ENCODE measurements at regions not wholly inside any gene's neighbourhood (a gene's known extent, or its start where the extent isn't known, plus 50 kb on each side); places are given as distances from the start of the nearest gene placed in this dataset.

GRCh38 chr6:113528111-113528510, 329.0 kb upstream of the MARCKS start:
- no peaks in the 10 kb centered on the region for H3K27me3 ChIP-seq (ENCODE audit: control insufficient read depth, insufficient read depth, low read length)
- H3K4me3 ChIP-seq (ENCODE audit: low read depth in 2 of 2, low read length in 2 of 2), result no peak overlapping the region
- intact Hi-C loops (cut with micrococcal nuclease; ENCODE audit: unreplicated experiment) (no loop called here), in situ Hi-C loops (cut with HindIII; ENCODE audit: low pct_unique_long_range_greater_than_20kb, low sequenced_read_pairs) (no loop called here)
- ATAC-seq (no peak), DNase-seq (ENCODE audit: low read depth, low spot score) (no peak)
- no peaks in the 10 kb centered on the region for H3K4me1 ChIP-seq (ENCODE audit: control insufficient read depth, insufficient read depth, low read length)
- H3K27ac ChIP-seq (ENCODE audit: low read length), result no peak overlapping the region
- BruUV-seq (replicated peaks), result no TSS peak
- no peaks in the 10 kb centered on the region for H3K9me3 ChIP-seq (ENCODE audit: control insufficient read depth, insufficient read depth, low read depth, low read length)
- TF ChIP-seq, protein P1, sequence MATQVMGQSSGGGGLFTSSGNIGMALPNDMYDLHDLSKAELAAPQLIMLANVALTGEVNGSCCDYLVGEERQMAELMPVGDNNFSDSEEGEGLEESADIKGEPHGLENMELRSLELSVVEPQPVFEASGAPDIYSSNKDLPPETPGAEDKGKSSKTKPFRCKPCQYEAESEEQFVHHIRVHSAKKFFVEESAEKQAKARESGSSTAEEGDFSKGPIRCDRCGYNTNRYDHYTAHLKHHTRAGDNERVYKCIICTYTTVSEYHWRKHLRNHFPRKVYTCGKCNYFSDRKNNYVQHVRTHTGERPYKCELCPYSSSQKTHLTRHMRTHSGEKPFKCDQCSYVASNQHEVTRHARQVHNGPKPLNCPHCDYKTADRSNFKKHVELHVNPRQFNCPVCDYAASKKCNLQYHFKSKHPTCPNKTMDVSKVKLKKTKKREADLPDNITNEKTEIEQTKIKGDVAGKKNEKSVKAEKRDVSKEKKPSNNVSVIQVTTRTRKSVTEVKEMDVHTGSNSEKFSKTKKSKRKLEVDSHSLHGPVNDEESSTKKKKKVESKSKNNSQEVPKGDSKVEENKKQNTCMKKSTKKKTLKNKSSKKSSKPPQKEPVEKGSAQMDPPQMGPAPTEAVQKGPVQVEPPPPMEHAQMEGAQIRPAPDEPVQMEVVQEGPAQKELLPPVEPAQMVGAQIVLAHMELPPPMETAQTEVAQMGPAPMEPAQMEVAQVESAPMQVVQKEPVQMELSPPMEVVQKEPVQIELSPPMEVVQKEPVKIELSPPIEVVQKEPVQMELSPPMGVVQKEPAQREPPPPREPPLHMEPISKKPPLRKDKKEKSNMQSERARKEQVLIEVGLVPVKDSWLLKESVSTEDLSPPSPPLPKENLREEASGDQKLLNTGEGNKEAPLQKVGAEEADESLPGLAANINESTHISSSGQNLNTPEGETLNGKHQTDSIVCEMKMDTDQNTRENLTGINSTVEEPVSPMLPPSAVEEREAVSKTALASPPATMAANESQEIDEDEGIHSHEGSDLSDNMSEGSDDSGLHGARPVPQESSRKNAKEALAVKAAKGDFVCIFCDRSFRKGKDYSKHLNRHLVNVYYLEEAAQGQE (IDR thresholded peaks at IDR 0.05; ENCODE audit: insufficient read depth in 1 of 2, low read depth in 2 of 2, low read length in 1 of 2), result no peak
- TF ChIP-seq CTCF (IDR thresholded peaks at IDR 0.05) (no peak), TCF7L2 (IDR thresholded peaks at IDR 0.05; ENCODE audit: low read depth, low read length) (no peak), SIN3A (IDR thresholded peaks at IDR 0.05; ENCODE audit: borderline replicate concordance, insufficient read depth, low read depth, low read length) (no peak), POLR2AphosphoS5 (IDR thresholded peaks at IDR 0.05; ENCODE audit: low read depth, low read length) (no peak)
- ChIA-PET CTCF (no interaction called here), POLR2A (no interaction called here)
- H3K36me3 ChIP-seq (ENCODE audit: control insufficient read depth, insufficient read depth, low read length), result no peaks in the 10 kb centered on the region

- ChIA-PET POLR2A (no interaction called here), CTCF (no interaction called here)
- ATAC-seq (no peak), DNase-seq (ENCODE audit: low read depth, low spot score) (no peak)
- no TSS peak for BruUV-seq (replicated peaks)
- no peaks in the 10 kb centered on the region for H3K9me3 ChIP-seq (ENCODE audit: control insufficient read depth, insufficient read depth, low read depth, low read length)
- H3K4me3 ChIP-seq (ENCODE audit: low read depth in 2 of 2, low read length in 2 of 2), result no peak overlapping the region
- in situ Hi-C loops (cut with HindIII; ENCODE audit: low pct_unique_long_range_greater_than_20kb, low sequenced_read_pairs) (no loop called here), intact Hi-C loops (cut with micrococcal nuclease; ENCODE audit: unreplicated experiment) (no loop called here)
- H3K36me3 ChIP-seq (ENCODE audit: control insufficient read depth, insufficient read depth, low read length), result no peaks in the 10 kb centered on the region
- H3K27ac ChIP-seq (ENCODE audit: low read length), result no peak overlapping the region
- TF ChIP-seq, protein P1 (IDR thresholded peaks at IDR 0.05; ENCODE audit: insufficient read depth in 1 of 2, low read depth in 2 of 2, low read length in 1 of 2), result no peak
- TF ChIP-seq TCF7L2 (IDR thresholded peaks at IDR 0.05; ENCODE audit: low read depth, low read length), result no peak
- TF ChIP-seq CTCF (IDR thresholded peaks at IDR 0.05), result no peak
- no peak for TF ChIP-seq SIN3A (IDR thresholded peaks at IDR 0.05; ENCODE audit: borderline replicate concordance, insufficient read depth, low read depth, low read length)
- no peak for TF ChIP-seq POLR2AphosphoS5 (IDR thresholded peaks at IDR 0.05; ENCODE audit: low read depth, low read length)
- no peaks in the 10 kb centered on the region for H3K4me1 ChIP-seq (ENCODE audit: control insufficient read depth, insufficient read depth, low read length)
- H3K27me3 ChIP-seq (ENCODE audit: control insufficient read depth, insufficient read depth, low read length), result no peaks in the 10 kb centered on the region
Observed at GRCh38 chr6:113529196-113529595, 327.9 kb upstream of the MARCKS start.
